CD4-positive, alpha-beta T cell treated with Interleukin-17A for 4 hours (primary cell): ENCODE measurements at regions not wholly inside any gene's neighbourhood (a gene's known extent, or its start where the extent isn't known, plus 50 kb on each side); places are given as distances from the start of the nearest gene placed in this dataset.
"Not testable (repeated sequence)": the region's sequence is repeated elsewhere in the genome, so short reads cannot be mapped to it uniquely, and the experiment has no call there.

Experiments used
- DNase-seq: peaks from one replicate; pipeline ENCODE4 v3.0.0-alpha.2; 2020; ENCODE audit warnings: mixed read lengths

GRCh38 chr20:17891131-17891530, 77.5 kb downstream of the SNX5 start:
- not testable (repeated sequence) for DNase-seq

- DNase-seq = no peak
These were observed 78.3 kb downstream of the SNX5 start for GRCh38 chr20:17890330-17890729.

GRCh38 chr20:17889226-17889625, 79.4 kb downstream of the SNX5 start:
- DNase-seq = no peak

DNA sequence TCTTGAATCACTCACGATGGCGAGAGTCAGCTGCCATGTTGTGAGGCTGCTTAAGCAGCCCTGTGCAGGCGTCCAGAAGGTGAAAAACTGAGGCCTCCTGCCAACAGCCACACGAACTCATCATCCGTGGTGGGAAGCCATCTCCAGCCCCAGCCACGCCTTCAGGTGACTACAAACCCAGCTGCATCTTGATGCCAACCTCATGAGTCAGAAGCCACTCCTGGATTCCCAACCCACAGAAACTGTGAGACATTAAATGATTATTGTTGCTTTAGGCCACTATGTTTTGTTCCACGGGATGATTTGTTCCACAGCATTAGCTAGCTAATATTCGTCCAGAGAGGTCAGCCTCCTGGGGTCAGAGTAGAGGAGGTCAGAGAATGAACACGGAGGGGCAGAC, 80.5 kb downstream of the SNX5 start:
- DNase-seq = no peak

DNA sequence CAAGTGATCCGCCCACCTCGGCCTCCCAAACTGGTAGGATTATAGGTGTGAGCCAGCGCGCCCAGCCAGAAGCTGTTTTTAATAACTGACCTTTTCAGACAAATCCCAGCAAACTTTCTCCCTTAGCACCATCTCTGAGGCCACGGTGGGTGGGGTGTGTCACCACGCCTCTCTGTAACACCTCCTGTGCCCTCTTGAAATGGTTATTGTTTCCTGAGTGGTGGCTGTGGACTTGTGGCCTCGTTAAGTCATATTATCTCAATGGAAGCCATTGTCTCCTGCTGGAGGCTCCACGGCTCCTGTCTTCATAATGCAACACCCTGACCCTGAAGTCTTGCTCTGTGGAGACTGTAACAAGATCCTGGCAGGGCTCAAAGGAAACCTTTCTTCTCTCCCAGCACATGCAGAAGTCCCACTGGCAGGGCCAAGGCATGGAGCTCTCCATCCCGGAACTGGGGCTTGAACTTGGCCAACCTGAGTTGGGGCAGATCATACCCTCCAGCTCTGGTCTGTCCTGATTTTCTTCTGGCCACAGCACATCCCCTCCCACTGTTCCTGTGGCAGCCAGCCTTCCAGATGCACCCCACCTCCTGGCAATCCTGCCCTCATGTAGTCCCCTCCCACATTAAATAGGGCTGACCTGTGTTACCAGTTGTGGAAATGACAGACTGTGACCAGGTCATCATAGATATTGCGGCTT, 81.1 kb downstream of the SNX5 start:
- DNase-seq = no peak

- DNase-seq = no peak
These were observed 83.0 kb downstream of the SNX5 start for GRCh38 chr20:17885544-17885943.

DNA sequence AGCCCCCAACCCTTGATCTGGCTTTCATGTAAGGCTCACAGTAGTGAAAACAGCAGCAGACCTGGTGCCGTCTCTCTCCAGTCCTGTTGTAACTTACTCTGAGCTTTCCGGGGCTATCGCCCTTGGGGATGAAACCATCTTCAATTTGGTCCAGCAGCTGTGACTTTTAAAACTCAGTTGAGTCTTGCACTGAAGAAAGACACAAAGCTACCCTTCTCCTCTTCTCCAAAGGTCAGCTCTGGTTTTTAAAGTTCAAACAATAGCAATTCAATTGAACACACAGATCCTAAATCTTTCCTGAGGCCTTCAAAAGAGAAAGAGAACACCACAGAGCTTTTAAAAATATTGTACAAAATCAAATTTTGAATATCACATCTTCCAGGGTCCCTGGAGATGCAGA, 83.5 kb downstream of the SNX5 start:
- no peak for DNase-seq

DNA sequence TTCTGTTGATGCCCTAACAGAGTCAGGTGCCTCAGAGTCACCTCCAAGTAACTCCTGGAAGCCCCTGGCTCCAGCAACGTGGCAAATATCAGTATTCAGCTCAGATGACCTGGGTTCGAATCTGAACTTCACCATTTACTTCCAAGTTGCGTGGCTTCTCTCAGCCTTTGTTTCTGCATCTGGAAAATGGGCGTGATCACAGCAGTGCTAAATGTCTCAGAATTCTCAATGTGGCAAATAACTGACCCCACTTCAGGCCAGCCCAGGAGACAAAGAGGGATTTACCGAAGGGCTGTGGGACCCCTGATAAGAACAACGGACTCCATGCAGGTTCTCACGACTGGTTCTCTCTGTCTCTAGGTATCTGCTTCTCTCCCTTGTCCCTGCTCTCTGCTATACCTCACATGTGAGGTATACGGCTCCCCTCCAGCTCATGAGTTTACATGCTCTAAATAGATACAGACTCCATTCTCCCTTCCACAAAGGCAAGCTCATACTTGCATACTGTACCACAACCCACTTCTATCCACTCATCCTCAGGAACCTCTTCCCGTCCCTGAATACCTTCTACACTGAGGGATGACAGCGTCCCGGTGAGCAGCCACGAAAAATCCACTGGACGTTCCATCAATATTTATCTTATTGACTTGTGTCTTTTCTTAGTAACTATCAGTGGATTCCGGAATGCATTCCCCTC, 84.1 kb downstream of the SNX5 start:
- DNase-seq = no peak

DNA sequence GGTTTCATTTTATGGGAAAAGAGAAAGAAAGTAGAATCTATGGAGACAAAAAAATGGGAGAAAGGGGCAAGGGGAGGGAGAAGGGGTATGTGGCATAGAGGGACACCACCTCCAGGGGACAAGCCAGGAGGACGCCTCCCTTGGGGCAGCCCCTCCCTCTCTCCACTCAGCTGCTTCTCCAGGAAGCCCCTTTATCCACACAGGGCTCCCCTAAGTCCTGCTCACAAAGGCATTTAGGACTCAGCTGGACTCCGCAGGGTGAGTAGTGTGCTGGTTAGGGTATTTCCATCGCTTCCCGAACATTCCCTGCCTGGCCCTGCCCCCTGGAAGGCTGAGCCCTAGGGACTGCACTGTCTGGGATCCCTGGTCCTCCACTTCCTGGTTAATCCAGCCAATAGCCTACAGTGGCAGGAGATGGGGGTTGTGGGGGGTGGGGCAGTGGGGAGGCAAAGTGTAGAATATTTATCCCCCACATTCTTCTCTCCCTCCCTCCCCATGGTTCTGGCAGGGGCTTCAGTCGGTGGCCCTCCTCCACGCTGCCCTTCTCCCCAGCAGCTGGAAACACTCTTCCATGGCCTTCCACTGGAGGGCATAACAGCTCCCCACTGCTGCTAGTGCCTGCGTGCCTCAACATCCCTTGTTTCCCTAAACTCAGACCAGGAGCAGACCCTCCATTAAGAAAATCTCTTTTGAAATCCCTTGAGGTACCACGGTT, 84.8 kb downstream of the SNX5 start:
- DNase-seq = no peak

DNA sequence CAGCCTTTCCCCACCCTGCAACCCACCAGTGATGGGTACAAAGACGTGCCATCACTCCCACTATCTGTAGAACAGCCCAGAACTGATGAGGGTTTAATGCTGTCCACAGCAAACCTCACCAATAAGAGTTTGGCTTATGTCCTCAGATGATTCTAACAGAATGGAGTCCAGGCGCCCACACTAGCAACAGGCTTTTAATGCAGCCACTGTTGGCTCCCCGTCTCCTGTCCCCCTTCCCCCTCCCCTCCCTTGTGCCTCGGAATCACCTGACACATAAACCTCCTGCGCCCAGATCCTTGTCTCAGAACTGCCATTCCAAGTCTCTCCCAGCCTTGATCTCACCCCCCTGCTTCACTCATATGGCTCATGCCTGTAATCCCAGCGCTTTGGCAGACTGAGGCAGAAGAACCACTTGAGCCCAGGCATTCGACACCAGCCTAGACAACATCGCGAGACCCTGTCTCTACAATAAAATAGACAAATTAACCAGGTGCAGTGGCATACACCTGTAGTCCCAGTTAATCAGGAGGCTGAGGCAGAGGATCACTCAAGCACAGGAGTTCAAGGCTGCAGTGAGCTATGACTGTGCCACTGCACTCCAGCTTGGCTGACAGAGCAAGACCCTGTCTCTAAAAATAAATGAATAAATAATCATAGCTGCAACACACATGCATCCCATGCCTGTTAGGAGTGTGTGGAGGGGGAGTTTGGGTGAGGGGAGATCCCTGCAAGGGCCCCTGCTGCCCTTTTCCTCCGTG, 85.6 kb downstream of the SNX5 start:
- DNase-seq = no peak

- no peak for DNase-seq
These were observed 86.3 kb downstream of the SNX5 start for GRCh38 chr20:17882065-17882833.

GRCh38 chr20:17881741-17882064, 86.9 kb downstream of the SNX5 start:
- DNase-seq = no peak

GRCh38 chr20:17878912-17879602, 89.5 kb downstream of the SNX5 start:
- peak; percentile 13 for DNase-seq

GRCh38 chr20:17878069-17878911, 90.3 kb downstream of the SNX5 start:
- no peak for DNase-seq

DNA sequence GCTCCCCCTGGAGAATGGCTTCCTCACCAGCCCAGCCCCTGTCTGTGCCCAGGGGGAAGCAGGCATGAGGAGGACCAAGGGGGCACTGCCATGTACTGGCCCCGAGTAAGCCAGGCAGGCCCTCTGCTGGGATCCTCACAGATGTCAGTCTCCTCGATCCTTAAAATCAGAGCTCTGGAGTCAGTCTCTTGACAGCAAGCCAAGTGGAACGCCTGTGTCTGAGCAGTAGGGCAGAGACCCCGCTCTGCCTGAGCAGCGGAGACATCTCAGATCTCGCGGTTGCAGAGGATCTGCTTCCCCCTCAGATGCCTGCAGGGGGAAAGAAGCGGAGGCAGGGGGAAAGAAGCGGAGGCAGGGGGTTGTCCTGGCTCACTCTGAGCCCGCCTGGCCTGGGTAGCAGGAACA, 92.6 kb downstream of the SNX5 start:
- no peak for DNase-seq

DNA sequence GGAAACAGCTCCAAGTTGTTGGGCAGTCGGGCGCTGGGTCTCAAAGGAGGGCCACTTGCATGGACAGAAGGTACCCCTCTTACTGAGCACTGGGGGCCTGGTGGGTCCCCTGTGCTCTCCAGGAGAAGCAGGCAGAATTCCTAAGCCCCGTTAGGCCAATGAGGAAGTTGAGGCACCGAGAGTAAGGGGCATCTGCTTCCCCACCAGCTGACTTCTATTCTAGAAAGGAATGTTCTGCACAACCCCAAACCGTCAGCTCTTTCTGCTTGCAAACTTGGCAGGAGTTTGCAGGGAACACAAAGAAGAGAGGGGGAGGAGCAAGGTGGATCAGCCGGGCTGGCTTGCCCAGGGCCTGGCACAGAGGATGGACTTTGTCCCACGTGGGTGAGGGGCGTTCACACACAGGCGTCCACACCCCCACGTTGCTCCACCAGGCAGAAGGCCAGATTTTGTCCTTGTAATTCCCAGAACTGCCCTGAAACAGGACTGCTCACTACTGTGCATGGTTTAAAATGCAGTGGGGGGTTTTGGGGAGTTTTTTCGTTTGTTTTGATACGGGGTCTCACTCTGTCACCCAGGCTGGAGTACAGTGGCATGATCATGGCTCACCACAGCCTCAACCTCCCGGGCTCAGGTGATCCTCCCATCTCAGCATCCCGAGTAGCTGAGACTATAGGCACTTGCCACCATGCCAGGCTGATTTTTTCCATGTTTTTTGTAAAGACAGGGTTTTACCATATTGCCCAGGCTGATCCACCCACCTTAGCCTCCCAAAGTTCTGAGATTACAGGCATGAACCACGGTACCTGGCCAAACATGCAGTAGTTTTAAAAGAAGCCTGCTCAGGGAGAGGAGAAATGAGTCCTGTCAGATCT, 93.3 kb downstream of the SNX5 start:
- DNase-seq = no peak

GRCh38 chr20:17874271-17875105, 94.1 kb downstream of the SNX5 start:
- DNase-seq = no peak

DNA sequence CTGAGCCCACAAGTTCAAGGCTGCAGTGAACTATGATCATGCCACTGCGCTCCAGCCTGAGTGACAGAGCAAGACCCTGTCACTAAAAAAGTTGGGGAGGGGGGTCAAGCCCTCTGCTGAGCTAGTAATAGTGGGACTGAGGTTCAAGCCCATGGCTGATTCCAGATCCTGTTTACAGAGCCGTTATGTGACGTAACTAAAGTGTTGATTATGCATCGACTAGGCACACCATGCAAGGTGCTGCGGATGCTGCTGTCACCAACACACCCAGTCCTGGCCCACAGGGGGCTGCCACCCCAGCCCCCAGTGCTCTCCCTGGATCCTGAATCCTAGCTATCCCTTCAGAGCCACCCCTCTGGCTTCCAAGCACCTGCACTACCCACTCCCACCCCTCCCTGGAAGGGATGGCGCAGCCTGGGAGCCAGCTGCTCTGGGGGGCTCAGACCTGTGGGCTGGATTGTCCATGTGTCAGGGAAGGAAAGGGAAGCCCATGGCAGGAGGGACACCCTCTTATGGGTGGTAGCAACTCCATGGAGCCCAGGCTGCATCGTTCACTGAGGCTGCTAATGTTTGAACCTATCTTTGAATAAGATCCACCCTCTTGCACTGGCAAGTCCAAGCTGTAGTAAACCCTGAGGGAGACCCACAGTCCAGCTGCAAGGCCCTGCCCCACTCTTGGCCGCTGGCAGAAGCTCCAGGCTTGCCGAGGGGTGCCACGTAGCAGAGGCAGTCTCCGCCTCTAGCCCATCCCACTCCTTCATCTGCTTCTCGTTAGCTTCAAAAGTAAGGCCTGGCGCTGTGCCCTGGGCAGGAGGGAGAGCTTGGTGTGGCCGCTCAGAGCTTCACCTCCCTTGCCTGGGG, 95.0 kb downstream of the SNX5 start:
- DNase-seq = no peak
